ENCODE measurements at regions not wholly inside any gene's neighbourhood (a gene's known extent, or its start where the extent isn't known, plus 50 kb on each side); places are given as distances from the start of the nearest gene placed in this dataset.
"Not testable (repeated sequence)": the region's sequence is repeated elsewhere in the genome, so short reads cannot be mapped to it uniquely, and the experiment has no call there.

DNA sequence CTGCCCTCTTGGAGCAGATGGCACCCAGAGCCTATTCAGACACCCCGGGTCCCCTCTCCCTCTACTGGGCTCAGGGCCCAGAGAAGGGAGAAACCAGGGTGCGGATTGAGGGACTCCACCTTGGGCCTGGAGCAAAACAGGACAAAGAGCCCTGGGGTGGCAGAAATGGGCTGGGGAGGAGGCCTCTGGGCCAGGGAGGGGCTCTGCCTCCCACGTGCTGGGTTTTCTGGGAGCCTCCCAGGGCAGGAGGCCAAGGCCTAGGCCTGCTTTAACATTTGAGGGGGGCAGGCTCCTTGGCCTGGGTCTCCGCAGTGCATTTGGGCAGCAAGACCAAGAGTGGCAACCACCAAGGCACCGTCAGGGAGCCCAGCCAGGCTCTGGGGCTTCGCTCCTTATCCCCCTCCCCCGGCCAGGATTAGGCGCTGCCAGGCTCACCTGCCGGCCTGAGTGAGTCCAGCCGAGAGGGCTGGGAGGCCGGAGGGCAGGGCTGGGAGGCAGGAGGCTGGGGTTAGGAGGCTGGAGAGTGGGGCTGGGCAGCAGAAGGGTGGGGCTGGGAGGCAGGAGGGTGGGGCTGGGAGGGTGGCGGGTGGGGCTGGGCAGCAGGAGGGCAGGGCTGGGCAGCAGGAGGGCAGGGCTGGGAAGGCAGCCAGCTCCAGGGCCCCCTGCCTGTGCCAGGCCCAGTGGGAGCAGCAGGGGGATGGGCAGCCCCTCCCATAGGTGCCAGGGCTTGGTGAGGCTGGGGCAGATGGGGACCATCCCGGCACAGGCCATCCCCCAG, 101.8 kb upstream of the EIF5 start:
- no peak for DNase-seq

- no peak for DNase-seq
Observed at GRCh38 chr14:103232831-103233319, 101.2 kb upstream of the EIF5 start.

DNA sequence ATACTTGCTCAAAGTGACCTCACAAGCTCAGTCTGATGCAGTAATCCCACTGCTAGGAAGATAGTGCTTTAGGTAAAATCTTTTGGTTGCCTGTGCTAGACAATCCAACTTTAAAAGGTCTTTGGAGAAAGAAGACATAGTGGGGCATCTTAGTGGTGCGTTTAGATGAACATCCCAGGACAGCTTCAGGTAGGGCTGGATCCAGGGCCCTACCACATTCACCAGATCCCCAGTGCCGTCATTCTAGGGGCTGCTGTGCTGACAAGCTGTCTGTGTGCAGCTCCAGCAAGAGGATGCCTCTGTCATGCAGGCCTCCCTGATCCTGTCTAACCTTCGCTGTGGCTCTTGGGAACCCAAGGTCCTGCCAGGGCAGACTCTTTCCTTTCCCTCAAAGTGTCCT, 100.7 kb upstream of the EIF5 start:
- DNase-seq, result no peak

DNA sequence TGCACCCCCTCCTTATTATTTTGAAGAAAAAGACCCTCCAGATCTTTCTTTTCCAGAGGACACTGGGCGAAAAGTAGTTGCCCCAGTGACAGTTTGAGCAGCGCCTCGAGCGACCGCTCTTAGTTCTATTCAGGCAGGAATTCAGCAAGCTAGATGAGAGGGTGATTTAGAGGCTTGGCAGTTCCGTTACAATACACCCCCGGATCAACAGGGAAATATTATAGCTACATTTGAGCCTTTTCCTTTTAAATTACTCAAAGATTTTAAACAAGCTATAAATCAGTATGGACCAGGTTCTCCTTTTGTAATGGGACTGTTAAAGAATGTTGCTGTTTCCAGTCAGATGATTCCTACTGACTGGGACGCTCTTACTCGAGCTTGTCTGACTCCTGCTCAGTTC, 99.2 kb upstream of the EIF5 start:
- DNase-seq, result not testable (repeated sequence)

DNA sequence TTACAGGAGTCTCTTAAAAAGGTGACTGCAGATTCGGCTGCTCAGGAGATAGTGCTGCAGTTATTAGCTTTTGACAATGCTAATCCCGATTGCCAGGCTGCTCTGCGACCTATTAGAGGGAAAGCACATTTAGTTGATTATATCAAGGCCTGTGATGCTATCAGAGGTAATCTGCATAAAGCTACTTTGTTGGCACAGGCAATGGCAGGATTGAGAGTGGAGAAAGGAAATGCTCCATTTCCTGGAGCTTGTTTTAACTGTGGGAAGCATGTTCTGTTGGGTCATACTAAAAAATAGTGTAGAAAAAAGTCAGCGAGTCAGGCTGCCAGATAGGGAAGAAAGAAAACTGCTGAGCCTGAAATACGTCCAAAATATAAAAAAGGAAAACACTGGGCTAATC, 98.5 kb upstream of the EIF5 start:
- DNase-seq, result not testable (repeated sequence)

DNA sequence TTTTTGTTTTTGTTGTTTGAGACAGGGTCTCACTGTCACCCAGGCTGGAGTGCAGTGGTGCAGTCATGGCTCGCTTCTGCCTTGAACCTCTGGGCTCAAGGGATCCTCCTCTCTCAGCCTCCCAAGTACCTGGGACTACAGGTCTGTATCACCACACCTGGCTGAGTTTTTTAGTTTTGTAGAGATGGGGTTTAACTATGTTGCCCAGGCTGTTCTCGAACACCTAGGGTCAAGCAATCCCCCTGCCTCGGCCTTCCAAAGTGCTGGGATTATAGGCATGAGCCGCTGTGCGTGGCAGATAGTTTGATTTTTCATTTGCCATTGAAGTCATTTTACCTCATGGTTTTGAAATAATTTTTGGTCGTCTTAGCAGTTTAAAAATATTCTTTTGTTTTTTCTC, 94.3 kb upstream of the EIF5 start:
- DNase-seq, result no peak

GRCh38 chr14:103241531-103241930, 92.5 kb upstream of the EIF5 start:
- no peak for DNase-seq

DNA sequence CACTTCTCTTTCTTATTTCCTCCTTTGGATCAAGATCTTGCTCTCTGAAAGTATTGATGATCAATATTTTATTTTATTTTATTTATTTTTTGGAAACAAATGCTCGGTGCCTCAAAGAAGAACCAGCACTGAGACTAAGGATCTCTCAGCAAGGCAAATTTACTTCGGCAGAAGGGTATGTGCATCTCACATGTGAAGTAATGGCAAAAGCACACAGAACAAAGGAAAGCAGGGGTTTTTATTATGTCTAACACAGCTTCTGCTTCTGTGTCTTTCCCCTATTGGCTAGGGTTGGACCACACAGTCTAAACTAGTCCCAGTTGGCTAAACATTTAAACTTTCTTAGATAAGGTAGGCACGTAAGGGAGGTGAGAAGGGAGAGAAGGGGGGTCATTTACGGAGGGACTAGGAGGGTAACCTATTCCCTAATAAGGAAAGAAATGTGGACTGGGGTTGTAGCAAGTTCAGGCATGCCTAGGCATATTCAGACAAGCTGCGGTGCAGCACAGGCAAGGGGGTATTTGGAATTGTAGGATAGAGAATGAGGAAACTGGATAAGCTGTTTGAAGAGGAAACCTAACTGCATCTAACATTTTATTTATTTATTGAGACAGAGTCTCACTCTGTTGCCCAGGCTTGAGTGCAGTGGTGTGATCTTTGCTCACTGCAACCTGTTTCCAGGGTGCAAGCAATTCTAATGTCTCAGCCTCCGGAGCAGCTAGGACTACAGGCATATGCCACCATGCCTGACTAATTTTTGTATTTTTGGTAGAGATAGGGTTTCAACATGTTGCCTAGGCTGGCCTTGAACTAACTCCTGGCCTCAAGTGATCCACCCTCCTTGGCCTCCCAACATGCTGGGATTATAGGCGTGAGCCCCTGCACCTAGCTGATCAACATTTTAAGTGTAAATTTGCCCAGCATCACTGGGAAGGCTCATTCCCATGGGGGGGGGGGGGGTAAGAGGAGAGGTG, 90.0 kb upstream of the EIF5 start:
- DNase-seq, result no peak

DNA sequence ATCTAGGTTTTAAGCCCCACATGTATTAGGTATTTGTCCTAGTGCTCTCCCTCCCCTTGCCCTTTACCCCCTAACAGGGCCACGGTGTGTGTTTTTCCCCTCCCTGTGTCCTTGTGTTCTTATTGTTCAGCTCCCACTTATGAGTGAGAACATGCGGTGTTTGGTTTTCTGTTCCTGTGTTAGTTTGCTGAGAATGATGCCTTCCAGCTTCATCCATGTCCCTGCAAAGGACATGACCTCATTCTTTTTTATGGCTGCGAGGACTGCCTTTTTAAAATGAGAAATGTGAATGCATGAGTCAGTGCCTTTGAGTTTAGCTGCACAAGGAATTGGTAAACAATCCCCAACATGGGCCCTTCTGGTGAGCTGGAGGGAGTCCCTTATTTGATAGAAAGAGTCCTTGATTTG, 88.4 kb upstream of the EIF5 start:
- not testable (repeated sequence) for DNase-seq

GRCh38 chr14:103246070-103246469, 88.0 kb upstream of the EIF5 start:
- no peak for DNase-seq

DNA sequence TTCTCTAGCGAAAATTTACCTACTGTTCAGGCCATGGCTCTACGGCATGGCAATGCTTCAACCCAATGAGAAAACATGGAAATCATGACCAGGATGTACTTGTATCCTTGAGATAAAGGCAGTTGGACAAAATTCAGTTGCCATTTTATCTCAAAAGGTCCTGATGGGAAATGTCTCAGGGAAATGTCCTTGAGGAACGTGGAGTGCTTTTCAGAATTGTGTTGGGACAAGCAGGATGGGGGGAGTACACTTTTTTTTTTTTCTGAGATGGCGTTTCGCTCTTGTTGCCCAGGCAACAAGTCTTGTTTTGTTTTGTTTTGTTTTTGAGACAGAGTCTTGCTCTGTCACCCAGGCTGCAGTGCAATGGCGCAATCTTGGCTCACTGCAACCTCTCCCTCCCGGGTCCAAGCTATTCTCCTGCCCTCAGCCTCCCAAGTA, 86.8 kb upstream of the EIF5 start:
- DNase-seq, result no peak

GRCh38 chr14:103250181-103250580, 83.9 kb upstream of the EIF5 start:
- no peak for DNase-seq

- DNase-seq, result no peak
Observed at GRCh38 chr14:103250874-103251273, 83.2 kb upstream of the EIF5 start.

- no peak for DNase-seq
Observed at GRCh38 chr14:103255555-103255954, 78.5 kb upstream of the EIF5 start.

GRCh38 chr14:103256406-103256805, 77.6 kb upstream of the EIF5 start:
- no peak for DNase-seq

GRCh38 chr14:103257211-103257962, 76.7 kb upstream of the EIF5 start:
- no peak for DNase-seq

DNA sequence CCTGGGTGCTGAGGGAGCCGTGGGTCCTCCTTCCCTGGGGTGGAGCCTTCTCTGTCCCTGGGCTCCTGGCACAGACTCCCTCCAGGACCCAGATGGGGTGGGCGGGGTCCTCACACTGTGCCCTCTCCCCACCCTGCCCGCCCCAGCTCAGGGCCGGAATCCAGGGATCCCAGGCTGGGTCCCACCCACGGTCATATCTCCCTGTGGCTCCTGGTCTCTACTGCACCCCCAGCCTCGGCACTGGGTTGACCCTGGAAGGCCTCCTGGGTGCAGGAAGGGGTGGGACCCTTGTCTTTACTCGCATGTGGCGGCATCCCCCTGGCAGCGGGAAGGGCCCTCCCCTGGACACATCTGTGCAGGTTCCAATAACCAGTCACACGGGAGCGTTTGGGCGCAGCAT, 75.8 kb upstream of the EIF5 start:
- DNase-seq, result no peak

DNA sequence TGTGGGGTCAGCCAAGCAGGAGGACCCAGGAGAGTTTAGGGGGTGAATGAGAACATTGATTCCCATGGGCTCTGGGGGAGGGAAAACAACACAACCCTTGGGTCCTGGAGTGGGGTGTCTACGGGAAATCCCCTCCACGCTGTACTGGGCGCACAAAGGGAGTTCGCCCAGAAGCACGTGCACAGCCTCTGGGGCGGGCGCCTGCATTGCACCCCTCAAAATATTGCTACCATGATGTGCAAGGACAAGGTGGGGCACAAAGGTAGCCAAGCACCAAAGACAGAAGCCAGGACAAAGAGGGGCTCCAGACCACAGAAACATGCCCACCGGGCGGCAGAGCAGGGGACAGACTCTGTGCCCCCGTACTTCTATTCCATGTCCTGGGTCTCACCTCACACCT, 74.9 kb upstream of the EIF5 start:
- DNase-seq, result no peak

GRCh38 chr14:103259801-103260628, 74.0 kb upstream of the EIF5 start:
- no peak for DNase-seq

DNA sequence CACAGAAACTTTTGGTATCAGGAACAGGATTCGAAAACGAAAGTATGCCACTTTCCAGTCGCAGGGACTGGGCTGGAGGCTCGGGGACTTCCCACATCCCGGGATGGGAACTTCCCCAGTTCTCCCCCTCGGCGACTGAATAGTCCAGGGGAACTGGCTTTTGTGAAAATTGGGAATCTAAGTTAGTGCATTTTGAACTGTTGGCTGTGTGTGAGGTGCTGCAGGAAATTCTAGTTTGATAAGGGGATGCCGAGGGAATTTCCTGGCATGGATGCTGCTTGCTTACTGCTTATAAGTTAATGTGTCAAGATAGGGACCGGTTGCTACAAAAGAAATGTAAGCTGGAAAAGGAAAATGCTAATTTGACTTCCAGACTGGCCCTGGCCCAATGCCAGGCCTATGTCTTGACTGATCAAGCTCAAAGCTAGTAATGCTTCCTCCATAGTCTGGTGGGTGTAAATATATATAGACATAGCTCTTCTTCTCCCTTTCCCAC, 73.4 kb upstream of the EIF5 start:
- no peak for DNase-seq

DNA sequence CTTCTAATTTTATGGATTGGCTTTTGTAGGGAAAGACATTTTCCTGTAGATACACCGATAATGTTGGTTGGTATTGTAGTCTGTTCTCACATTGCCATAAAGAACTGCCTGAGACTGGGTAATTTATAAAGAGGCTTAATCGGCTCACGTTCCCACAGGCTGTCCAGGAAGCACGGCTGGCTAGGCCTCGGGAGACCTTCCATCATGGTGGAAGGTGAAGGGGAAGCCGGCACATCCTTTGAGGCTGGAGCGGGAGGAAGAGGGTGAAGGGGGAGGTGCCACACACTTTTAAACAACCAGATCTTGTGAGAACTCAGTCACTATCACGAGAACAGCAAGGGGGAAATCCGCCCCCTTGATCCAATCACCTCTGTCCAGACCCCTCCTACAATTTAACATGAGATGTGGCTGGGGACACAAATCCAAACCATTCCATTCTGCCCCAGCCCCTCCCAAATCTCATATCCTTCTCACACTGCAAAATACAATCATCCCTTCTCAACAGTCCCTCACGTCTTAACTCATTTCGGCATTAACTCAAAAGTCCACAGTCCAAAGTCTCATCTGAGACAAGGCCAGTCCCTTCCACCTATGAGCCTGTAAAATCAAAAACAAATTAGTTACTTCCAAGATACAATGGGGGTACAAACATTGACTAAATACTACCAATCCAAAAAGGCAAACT, 66.7 kb upstream of the EIF5 start:
- DNase-seq, result no peak
